ENCODE measurements at regions not wholly inside any gene's neighbourhood (a gene's known extent, or its start where the extent isn't known, plus 50 kb on each side); places are given as distances from the start of the nearest gene placed in this dataset.

- Histone ChIP-seq H3K27me3 (ENCODE audit: control insufficient read depth, low read length) (peaks cover 5% of the 10 kb centered on the region), H3K4me3 (ENCODE audit: low read length) (no peak overlapping the region), H3K9me2 (replicated peaks; ENCODE audit: control insufficient read depth, low read length) (no peaks in the 10 kb centered on the region)
These were observed 126.9 kb upstream of the NCK2 start for GRCh38 chr2:105617631-105618350.

DNA sequence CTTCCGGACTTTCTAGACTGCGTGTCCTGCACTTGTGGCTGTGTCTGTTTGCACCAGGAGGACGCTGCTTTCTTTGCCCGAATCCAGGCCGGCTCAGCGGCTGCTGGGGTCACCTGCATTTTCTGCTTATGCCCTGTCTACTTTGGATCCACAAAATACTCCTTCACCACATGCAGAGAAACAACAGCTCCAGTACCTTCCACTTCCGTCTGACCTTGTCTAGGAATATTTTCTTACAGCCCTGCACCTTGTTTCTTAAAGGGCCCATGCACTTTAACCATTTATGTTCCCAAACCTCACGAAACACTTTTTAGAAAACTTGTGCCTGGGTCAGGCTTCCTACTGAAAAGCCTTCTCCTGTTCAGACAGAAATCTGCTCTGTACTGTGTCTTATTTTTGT is 129.4 kb upstream of the NCK2 start:
- H3K36me3 ChIP-seq (ENCODE audit: control insufficient read depth, low read length), result no peaks in the 10 kb centered on the region
- peaks cover 5% of the 10 kb centered on the region for H3K27me3 ChIP-seq (ENCODE audit: control insufficient read depth, low read length)
- H4K20me1 ChIP-seq (ENCODE audit: control insufficient read depth, insufficient read depth, low read depth, low read length), result no peaks in the 10 kb centered on the region
- no peaks in the 10 kb centered on the region for H3K79me2 ChIP-seq (ENCODE audit: control insufficient read depth, low read length)
- H3K27ac ChIP-seq (ENCODE audit: low read depth, low read length), result no peak overlapping the region
- no peaks in the 10 kb centered on the region for H3K9me2 ChIP-seq (replicated peaks; ENCODE audit: control insufficient read depth, low read length)
- TF ChIP-seq EZH2phosphoT487 (IDR thresholded peaks at IDR 0.05; ENCODE audit: borderline replicate concordance, low read length) (no peak), CTCF (IDR thresholded peaks at IDR 0.05; ENCODE audit: low read depth, low read length, poor library complexity, severe bottlenecking) (no peak)
- no peaks in the 10 kb centered on the region for H3K4me1 ChIP-seq (ENCODE audit: control insufficient read depth, low read length)
- H3K4me3 ChIP-seq (ENCODE audit: low read length), result no peak overlapping the region
- no peaks in the 10 kb centered on the region for H3F3A ChIP-seq (ENCODE audit: control insufficient read depth, insufficient read depth)
- no peaks in the 10 kb centered on the region for H3K9me3 ChIP-seq (ENCODE audit: control insufficient read depth, insufficient read depth, low read length)
- no peak overlapping the region for H3K4me2 ChIP-seq (ENCODE audit: low read length)

More at GRCh38 chr2:105617631-105618350, 126.9 kb upstream of the NCK2 start:
- Histone ChIP-seq H3K27ac (ENCODE audit: low read depth, low read length) (no peak overlapping the region), H3K9me3 (ENCODE audit: control insufficient read depth, insufficient read depth, low read length) (no peaks in the 10 kb centered on the region), H3K36me3 (ENCODE audit: control insufficient read depth, low read length) (no peaks in the 10 kb centered on the region), H4K20me1 (ENCODE audit: control insufficient read depth, insufficient read depth, low read depth, low read length) (no peaks in the 10 kb centered on the region), H3K4me1 (ENCODE audit: control insufficient read depth, low read length) (no peaks in the 10 kb centered on the region), H3F3A (ENCODE audit: control insufficient read depth, insufficient read depth) (no peaks in the 10 kb centered on the region), H3K79me2 (ENCODE audit: control insufficient read depth, low read length) (no peaks in the 10 kb centered on the region), H3K4me2 (ENCODE audit: low read length) (no peak overlapping the region)
- TF ChIP-seq EZH2phosphoT487 (IDR thresholded peaks at IDR 0.05; ENCODE audit: borderline replicate concordance, low read length) (no peak), CTCF (IDR thresholded peaks at IDR 0.05; ENCODE audit: low read depth, low read length, poor library complexity, severe bottlenecking) (no peak)

DNA sequence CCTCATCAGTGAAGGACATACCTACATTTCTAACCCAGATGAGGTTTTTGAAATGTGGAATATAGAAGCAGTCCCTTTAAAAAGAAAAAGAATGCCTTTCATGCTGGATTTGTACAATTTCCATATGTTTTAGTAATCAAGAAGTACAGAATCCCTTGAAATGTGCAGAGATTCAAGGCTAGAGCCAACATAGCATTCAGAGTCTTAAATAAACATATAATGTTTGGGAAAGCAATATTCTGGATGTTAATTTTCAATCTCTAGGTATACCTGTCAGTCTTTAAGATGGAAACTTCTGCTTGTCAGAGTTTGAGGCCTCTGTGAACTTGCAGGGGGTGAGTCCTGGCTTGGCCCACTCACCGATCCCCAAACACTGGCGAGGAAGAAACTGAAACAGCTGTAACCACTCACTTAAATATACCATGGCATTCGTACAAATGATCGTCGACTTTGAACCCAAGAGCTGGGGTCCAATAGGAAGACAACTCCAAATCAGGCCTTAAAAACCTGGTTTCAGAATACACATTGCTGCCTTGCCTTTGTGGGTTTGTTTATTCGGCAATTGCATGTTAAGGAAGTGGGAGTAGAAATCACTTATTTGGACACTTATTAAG is 132.8 kb upstream of the NCK2 start:
- TF ChIP-seq CTCF (IDR thresholded peaks at IDR 0.05; ENCODE audit: low read depth, low read length, poor library complexity, severe bottlenecking) (no peak), EZH2phosphoT487 (IDR thresholded peaks at IDR 0.05; ENCODE audit: borderline replicate concordance, low read length) (no peak)
- H3F3A ChIP-seq (ENCODE audit: control insufficient read depth, insufficient read depth), result no peaks in the 10 kb centered on the region
- no peaks in the 10 kb centered on the region for H3K4me1 ChIP-seq (ENCODE audit: control insufficient read depth, low read length)
- no peaks in the 10 kb centered on the region for H3K9me2 ChIP-seq (replicated peaks; ENCODE audit: control insufficient read depth, low read length)
- H4K20me1 ChIP-seq (ENCODE audit: control insufficient read depth, insufficient read depth, low read depth, low read length), result no peaks in the 10 kb centered on the region
- no peaks in the 10 kb centered on the region for H3K36me3 ChIP-seq (ENCODE audit: control insufficient read depth, low read length)
- H3K4me3 ChIP-seq (ENCODE audit: low read length), result no peak overlapping the region
- no peaks in the 10 kb centered on the region for H3K79me2 ChIP-seq (ENCODE audit: control insufficient read depth, low read length)
- no peaks in the 10 kb centered on the region for H3K9me3 ChIP-seq (ENCODE audit: control insufficient read depth, insufficient read depth, low read length)
- no peak overlapping the region for H3K27ac ChIP-seq (ENCODE audit: low read depth, low read length)
- H3K27me3 ChIP-seq (ENCODE audit: control insufficient read depth, low read length), result peaks cover 5% of the 10 kb centered on the region
- H3K4me2 ChIP-seq (ENCODE audit: low read length), result no peak overlapping the region

All from DOHH2 (cell line).